ENCODE measurements at regions not wholly inside any gene's neighbourhood (a gene's known extent, or its start where the extent isn't known, plus 50 kb on each side); places are given as distances from the start of the nearest gene placed in this dataset.

GRCh38 chr17:71392715-71393567 is 727.9 kb upstream of the SOX9 start:
- Mint-ChIP-seq H3K4me1 (ENCODE audit: low read depth, unreplicated experiment) (no peaks in the 10 kb centered on the region), H3K4me3 (ENCODE audit: unreplicated experiment) (no peak overlapping the region), H3K9me3 (ENCODE audit: unreplicated experiment) (peaks cover 3% of the 10 kb centered on the region), H3K27me3 (ENCODE audit: unreplicated experiment) (no peaks in the 10 kb centered on the region), H3K36me3 (ENCODE audit: unreplicated experiment) (peaks cover 7% of the 10 kb centered on the region), H3K27ac (ENCODE audit: unreplicated experiment) (no peak overlapping the region)
- TF ChIP-seq, protein P1, sequence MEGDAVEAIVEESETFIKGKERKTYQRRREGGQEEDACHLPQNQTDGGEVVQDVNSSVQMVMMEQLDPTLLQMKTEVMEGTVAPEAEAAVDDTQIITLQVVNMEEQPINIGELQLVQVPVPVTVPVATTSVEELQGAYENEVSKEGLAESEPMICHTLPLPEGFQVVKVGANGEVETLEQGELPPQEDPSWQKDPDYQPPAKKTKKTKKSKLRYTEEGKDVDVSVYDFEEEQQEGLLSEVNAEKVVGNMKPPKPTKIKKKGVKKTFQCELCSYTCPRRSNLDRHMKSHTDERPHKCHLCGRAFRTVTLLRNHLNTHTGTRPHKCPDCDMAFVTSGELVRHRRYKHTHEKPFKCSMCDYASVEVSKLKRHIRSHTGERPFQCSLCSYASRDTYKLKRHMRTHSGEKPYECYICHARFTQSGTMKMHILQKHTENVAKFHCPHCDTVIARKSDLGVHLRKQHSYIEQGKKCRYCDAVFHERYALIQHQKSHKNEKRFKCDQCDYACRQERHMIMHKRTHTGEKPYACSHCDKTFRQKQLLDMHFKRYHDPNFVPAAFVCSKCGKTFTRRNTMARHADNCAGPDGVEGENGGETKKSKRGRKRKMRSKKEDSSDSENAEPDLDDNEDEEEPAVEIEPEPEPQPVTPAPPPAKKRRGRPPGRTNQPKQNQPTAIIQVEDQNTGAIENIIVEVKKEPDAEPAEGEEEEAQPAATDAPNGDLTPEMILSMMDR (IDR thresholded peaks at IDR 0.05; ENCODE audit: partially characterized antibody, unreplicated experiment) = no peak
- no peak for DNase-seq

- H3K9me3 Mint-ChIP-seq (ENCODE audit: unreplicated experiment) = no peaks in the 10 kb centered on the region
- H3K4me3 Mint-ChIP-seq (ENCODE audit: unreplicated experiment) = no peak overlapping the region
- no peaks in the 10 kb centered on the region for H3K36me3 Mint-ChIP-seq (ENCODE audit: unreplicated experiment)
- H3K27ac Mint-ChIP-seq (ENCODE audit: unreplicated experiment) = no peak overlapping the region
- TF ChIP-seq, protein P1 (IDR thresholded peaks at IDR 0.05; ENCODE audit: partially characterized antibody, unreplicated experiment) = no peak
- DNase-seq = no peak
- H3K27me3 Mint-ChIP-seq (ENCODE audit: unreplicated experiment) = no peaks in the 10 kb centered on the region
- peaks cover 8% of the 10 kb centered on the region for H3K4me1 Mint-ChIP-seq (ENCODE audit: low read depth, unreplicated experiment)
These were observed 724.9 kb upstream of the SOX9 start for GRCh38 chr17:71395901-71396300.

GRCh38 chr17:71396711-71397110 is 724.1 kb upstream of the SOX9 start:
- peaks cover 10% of the 10 kb centered on the region for H3K4me1 Mint-ChIP-seq (ENCODE audit: low read depth, unreplicated experiment)
- H3K4me3 Mint-ChIP-seq (ENCODE audit: unreplicated experiment) = no peak overlapping the region
- peaks cover 2% of the 10 kb centered on the region for H3K27me3 Mint-ChIP-seq (ENCODE audit: unreplicated experiment)
- no peaks in the 10 kb centered on the region for H3K9me3 Mint-ChIP-seq (ENCODE audit: unreplicated experiment)
- no peak overlapping the region for H3K27ac Mint-ChIP-seq (ENCODE audit: unreplicated experiment)
- TF ChIP-seq, protein P1 (IDR thresholded peaks at IDR 0.05; ENCODE audit: partially characterized antibody, unreplicated experiment) = no peak
- no peaks in the 10 kb centered on the region for H3K36me3 Mint-ChIP-seq (ENCODE audit: unreplicated experiment)
- no peak for DNase-seq

DNA sequence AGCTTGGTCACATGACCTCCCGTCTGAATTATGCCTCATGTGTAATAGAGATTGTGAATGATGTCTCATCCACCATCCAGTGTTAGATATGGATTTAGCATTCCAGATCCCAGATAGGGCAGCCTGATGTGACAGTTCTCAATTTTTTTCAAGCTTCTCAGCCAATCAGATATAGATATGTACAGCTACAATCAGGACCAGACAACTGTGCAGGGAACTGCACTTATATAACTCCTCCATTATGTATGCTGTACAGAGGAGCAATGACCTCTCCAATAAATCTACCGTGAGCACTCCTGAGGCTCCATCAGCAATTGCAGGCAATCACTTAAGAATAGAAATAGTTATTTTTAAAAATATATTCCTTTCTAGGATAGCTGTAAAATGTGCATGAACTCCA is 722.8 kb upstream of the SOX9 start:
- Mint-ChIP-seq H3K36me3 (ENCODE audit: unreplicated experiment) (no peaks in the 10 kb centered on the region), H3K9me3 (ENCODE audit: unreplicated experiment) (no peaks in the 10 kb centered on the region), H3K4me3 (ENCODE audit: unreplicated experiment) (no peak overlapping the region), H3K4me1 (ENCODE audit: low read depth, unreplicated experiment) (peaks cover 15% of the 10 kb centered on the region), H3K27ac (ENCODE audit: unreplicated experiment) (no peak overlapping the region), H3K27me3 (ENCODE audit: unreplicated experiment) (peaks cover 2% of the 10 kb centered on the region)
- no peak for DNase-seq
- TF ChIP-seq, protein P1 (IDR thresholded peaks at IDR 0.05; ENCODE audit: partially characterized antibody, unreplicated experiment) = no peak

- no peak for DNase-seq
- H3K9me3 Mint-ChIP-seq (ENCODE audit: unreplicated experiment) = no peaks in the 10 kb centered on the region
- H3K27me3 Mint-ChIP-seq (ENCODE audit: unreplicated experiment) = peaks cover 2% of the 10 kb centered on the region
- TF ChIP-seq, protein P1 (IDR thresholded peaks at IDR 0.05; ENCODE audit: partially characterized antibody, unreplicated experiment) = no peak
- no peaks in the 10 kb centered on the region for H3K36me3 Mint-ChIP-seq (ENCODE audit: unreplicated experiment)
- H3K4me1 Mint-ChIP-seq (ENCODE audit: low read depth, unreplicated experiment) = peaks cover 16% of the 10 kb centered on the region
- H3K4me3 Mint-ChIP-seq (ENCODE audit: unreplicated experiment) = no peak overlapping the region
- no peak overlapping the region for H3K27ac Mint-ChIP-seq (ENCODE audit: unreplicated experiment)
These were observed 722.0 kb upstream of the SOX9 start for GRCh38 chr17:71398800-71399219.

Data from glutamatergic neuron (in vitro differentiated cells).